IPS-18a (cell line): ENCODE measurements at regions not wholly inside any gene's neighbourhood (a gene's known extent, or its start where the extent isn't known, plus 50 kb on each side); places are given as distances from the start of the nearest gene placed in this dataset.

Source experiments
- H3K27ac ChIP-seq: one replicate; pipeline ENCODE4 v1.5.1; 2013; ENCODE audit warnings: low read length
- H3K27me3 ChIP-seq: one replicate; pipeline ENCODE4 v1.6.1; 2013; ENCODE audit warnings: mild to moderate bottlenecking, low read length; ENCODE audit not compliant: control insufficient read depth, insufficient read depth
- H3K36me3 ChIP-seq: one replicate; pipeline ENCODE4 v1.6.1; 2013; ENCODE audit warnings: low read depth, low read length; ENCODE audit not compliant: control insufficient read depth
- H3K4me1 ChIP-seq: one replicate; pipeline ENCODE4 v1.6.1; 2013; ENCODE audit warnings: low read depth, low read length; ENCODE audit not compliant: control insufficient read depth
- H3K4me3 ChIP-seq: one replicate; pipeline ENCODE4 v1.5.1; 2013; ENCODE audit warnings: low read length
- H3K9ac ChIP-seq: one replicate; pipeline ENCODE4 v1.6.1; 2013; ENCODE audit warnings: mild to moderate bottlenecking, low read length, moderate library complexity
- H3K9me3 ChIP-seq: one replicate; pipeline ENCODE4 v1.6.1; 2013; ENCODE audit warnings: low read depth, low read length; ENCODE audit not compliant: control insufficient read depth

DNA sequence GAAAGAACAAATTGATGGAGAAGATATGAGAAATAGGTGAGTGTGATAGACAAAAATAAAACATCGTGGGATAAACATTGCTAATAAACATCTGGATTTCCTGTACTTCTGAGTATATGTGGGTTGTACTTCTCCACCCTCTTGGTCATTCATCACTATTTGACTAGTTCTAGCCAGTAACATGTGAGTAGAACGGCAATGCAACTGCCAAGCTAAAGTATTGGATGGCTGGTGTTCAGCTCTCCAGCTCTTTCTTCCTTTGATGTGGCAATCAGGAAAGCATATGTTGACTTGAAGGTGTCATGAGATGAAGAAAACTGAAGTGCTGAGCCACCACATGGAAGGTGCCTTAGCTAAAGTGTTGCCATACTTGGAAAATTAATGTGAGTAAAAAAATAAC lies 144.9 kb downstream of the SCG2 start:
- no peak overlapping the region for H3K27ac ChIP-seq
- no peaks in the 10 kb centered on the region for H3K9me3 ChIP-seq
- H3K4me1 ChIP-seq, result no peaks in the 10 kb centered on the region
- H3K9ac ChIP-seq, result no peak overlapping the region
- no peak overlapping the region for H3K4me3 ChIP-seq
- no peaks in the 10 kb centered on the region for H3K27me3 ChIP-seq
- no peaks in the 10 kb centered on the region for H3K36me3 ChIP-seq

DNA sequence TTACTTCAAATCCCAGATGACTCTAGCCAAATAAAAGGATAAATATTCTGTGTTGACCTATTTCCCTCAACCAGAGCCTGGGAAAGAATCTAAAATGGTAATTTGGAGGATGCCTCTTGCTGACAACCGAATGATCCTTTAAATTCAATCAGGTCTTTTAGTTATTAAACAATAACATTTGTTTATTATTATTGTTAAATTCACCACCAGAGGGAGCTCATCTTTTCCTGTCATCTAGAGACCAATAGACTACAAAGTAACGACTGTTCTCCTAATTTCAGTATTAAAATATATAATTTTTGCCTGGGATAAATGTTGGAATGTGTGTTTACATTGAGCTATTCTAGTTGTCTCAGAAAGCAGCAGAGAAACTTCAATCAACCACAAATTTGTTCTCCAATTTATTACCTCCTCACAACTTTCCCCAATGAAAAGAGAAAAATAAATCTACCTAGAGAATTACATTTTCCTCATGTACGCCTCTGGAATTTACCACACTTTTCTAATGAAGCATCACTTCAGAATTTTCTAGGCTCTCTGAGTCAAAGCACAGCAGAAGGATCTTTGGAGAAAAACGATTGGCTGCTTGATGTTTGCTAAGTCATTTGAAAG lies 142.7 kb downstream of the SCG2 start:
- Histone ChIP-seq H3K4me1 (no peaks in the 10 kb centered on the region), H3K36me3 (no peaks in the 10 kb centered on the region), H3K4me3 (no peak overlapping the region), H3K27ac (no peak overlapping the region), H3K9ac (no peak overlapping the region), H3K27me3 (no peaks in the 10 kb centered on the region), H3K9me3 (no peaks in the 10 kb centered on the region)

DNA sequence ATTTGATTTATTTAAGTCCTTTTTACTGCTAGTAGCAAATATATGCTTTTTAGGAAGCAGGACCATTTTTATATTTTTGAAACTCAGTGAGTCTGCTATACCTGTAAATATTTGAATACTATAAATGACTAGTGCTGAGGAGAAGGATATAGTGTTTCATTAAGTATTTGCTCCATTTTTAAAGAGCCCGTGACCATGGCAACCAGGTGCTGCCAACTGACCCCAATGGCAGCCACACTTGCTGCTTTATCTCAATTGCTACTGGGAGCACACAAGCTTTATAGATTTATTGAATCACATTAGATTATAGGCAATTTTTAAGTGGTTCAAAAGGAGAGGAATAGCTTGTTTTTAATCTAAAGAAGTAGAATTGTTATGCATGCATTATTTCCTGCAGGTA lies 142.0 kb downstream of the SCG2 start:
- H3K27ac ChIP-seq, result no peak overlapping the region
- H3K4me3 ChIP-seq, result no peak overlapping the region
- H3K27me3 ChIP-seq, result no peaks in the 10 kb centered on the region
- H3K4me1 ChIP-seq, result no peaks in the 10 kb centered on the region
- no peaks in the 10 kb centered on the region for H3K36me3 ChIP-seq
- H3K9ac ChIP-seq, result no peak overlapping the region
- no peaks in the 10 kb centered on the region for H3K9me3 ChIP-seq

GRCh38 chr2:223460774-223461211 lies 141.4 kb downstream of the SCG2 start:
- Histone ChIP-seq H3K27ac (no peak overlapping the region), H3K27me3 (no peaks in the 10 kb centered on the region), H3K9me3 (no peaks in the 10 kb centered on the region)

DNA sequence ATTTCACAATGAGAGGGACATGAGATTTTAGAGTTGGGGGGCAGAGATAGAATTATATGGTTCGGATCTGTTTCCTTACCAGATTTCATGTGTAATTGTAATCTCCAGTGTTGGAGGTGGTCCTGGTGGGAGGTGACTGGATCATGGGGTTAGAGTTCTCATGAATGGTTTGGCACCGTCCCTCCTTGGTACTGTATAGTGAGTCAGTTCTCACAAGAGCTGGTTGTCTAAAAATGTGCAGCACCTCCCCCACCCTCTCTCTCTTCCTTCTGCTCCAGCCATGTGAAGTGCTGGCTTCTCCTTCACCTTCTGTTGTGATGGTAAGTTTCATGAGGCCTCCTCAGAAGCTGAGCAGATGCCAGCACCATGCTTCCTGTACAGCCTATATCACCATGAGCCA lies 138.1 kb downstream of the SCG2 start:
- H3K4me1 ChIP-seq, result no peaks in the 10 kb centered on the region
- no peak overlapping the region for H3K4me3 ChIP-seq
- H3K9ac ChIP-seq, result no peak overlapping the region
- H3K27me3 ChIP-seq, result no peaks in the 10 kb centered on the region
- H3K36me3 ChIP-seq, result no peaks in the 10 kb centered on the region
- no peaks in the 10 kb centered on the region for H3K9me3 ChIP-seq
- no peak overlapping the region for H3K27ac ChIP-seq

More at GRCh38 chr2:223460774-223461211, 141.4 kb downstream of the SCG2 start:
- no peak overlapping the region for H3K9ac ChIP-seq
- no peaks in the 10 kb centered on the region for H3K4me1 ChIP-seq
- no peaks in the 10 kb centered on the region for H3K36me3 ChIP-seq
- no peak overlapping the region for H3K4me3 ChIP-seq

- Histone ChIP-seq H3K4me3 (no peak overlapping the region), H3K36me3 (no peaks in the 10 kb centered on the region), H3K9me3 (no peaks in the 10 kb centered on the region), H3K9ac (no peak overlapping the region), H3K27ac (no peak overlapping the region), H3K27me3 (no peaks in the 10 kb centered on the region), H3K4me1 (no peaks in the 10 kb centered on the region)
Observed at GRCh38 chr2:223465793-223466192, 136.4 kb downstream of the SCG2 start.

DNA sequence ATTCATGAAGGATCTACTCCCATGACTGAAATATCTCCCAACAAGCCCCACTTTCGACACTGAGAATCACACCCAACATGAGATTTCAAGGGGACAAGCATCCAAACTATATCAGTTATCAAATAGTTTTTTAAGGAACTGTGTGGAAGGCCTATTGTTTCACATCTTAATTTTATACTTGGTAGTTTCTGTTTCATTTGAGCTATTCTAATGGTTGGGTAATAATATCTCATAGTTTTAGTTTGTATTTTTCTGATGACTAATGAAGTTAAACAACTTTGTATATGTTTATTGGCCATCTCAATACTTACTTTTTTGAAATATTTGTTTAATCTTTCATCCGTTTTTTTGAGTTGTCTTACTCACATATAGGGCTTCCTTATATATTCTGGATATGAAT lies 135.0 kb downstream of the SCG2 start:
- H3K9me3 ChIP-seq, result no peaks in the 10 kb centered on the region
- H3K9ac ChIP-seq, result no peak overlapping the region
- no peak overlapping the region for H3K27ac ChIP-seq
- no peaks in the 10 kb centered on the region for H3K4me1 ChIP-seq
- H3K4me3 ChIP-seq, result no peak overlapping the region
- no peaks in the 10 kb centered on the region for H3K27me3 ChIP-seq
- no peaks in the 10 kb centered on the region for H3K36me3 ChIP-seq

DNA sequence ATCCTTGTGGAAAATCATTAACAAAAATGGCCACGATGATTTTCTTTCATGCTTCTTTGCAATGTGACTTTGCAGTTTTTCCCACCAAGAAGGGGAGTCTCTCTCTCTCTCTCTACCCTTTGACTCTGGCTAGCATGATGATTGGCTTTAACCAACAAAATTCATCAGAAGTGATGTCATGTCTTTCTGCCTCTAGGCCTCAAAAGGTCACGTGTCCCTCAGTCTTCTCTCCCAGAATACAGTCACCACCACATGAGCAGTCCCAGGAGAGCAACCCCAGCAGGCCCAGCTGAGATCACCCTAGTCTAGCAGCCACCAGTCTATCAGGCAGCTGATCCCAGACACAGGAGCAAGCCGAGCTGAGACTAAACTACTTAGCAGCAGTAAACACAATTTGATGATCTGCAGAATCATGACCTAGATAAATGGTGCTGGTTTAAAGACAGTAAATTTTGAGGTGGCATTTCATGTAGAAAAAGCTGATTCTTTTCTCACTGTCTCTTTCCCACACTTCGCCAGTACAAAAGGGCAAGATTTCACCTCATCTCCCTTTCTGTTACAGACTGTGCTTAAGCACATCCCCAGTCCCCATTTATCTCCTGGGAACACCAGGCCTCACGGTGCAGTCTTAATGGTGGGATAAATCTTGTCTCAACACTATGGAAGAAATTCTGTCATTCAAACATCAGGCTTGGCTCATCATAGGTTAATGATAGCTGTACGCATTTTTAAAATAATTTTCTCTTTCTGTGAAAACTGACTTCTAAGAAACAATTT lies 132.7 kb downstream of the SCG2 start:
- H3K27me3 ChIP-seq, result no peaks in the 10 kb centered on the region
- no peaks in the 10 kb centered on the region for H3K9me3 ChIP-seq
- H3K4me1 ChIP-seq, result no peaks in the 10 kb centered on the region
- H3K36me3 ChIP-seq, result no peaks in the 10 kb centered on the region
- H3K9ac ChIP-seq, result no peak overlapping the region
- no peak overlapping the region for H3K27ac ChIP-seq
- H3K4me3 ChIP-seq, result no peak overlapping the region

- no peaks in the 10 kb centered on the region for H3K27me3 ChIP-seq
- no peak overlapping the region for H3K4me3 ChIP-seq
- H3K9ac ChIP-seq, result no peak overlapping the region
- H3K27ac ChIP-seq, result no peak overlapping the region
- H3K4me1 ChIP-seq, result no peaks in the 10 kb centered on the region
- H3K9me3 ChIP-seq, result no peaks in the 10 kb centered on the region
- H3K36me3 ChIP-seq, result no peaks in the 10 kb centered on the region
Observed at GRCh38 chr2:223470602-223471001, 131.6 kb downstream of the SCG2 start.

DNA sequence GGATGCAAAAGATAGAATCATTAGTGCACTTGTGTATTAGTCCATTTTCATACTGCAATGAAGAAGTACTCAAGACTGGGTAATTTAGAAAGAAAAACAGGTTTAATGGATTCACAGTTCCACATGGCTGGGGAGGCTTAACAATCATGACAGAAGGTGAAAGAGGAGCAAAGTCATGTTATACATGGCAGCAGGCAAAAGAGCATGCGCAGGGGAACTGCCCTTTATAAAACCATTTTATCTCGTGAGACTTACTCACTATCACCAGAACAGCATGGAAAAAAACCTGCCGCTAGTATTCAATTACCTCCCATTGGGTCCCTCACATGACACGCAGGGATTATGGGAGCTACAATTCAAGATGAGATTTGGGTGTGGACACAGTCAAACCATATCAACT lies 129.4 kb downstream of the SCG2 start:
- Histone ChIP-seq H3K4me1 (no peaks in the 10 kb centered on the region), H3K9ac (no peak overlapping the region), H3K27ac (no peak overlapping the region), H3K27me3 (no peaks in the 10 kb centered on the region), H3K36me3 (no peaks in the 10 kb centered on the region), H3K9me3 (no peaks in the 10 kb centered on the region), H3K4me3 (no peak overlapping the region)

- H3K27me3 ChIP-seq, result no peaks in the 10 kb centered on the region
- H3K4me3 ChIP-seq, result no peak overlapping the region
- no peak overlapping the region for H3K27ac ChIP-seq
- no peaks in the 10 kb centered on the region for H3K9me3 ChIP-seq
- H3K4me1 ChIP-seq, result no peaks in the 10 kb centered on the region
- H3K36me3 ChIP-seq, result no peaks in the 10 kb centered on the region
- H3K9ac ChIP-seq, result no peak overlapping the region
Observed at GRCh38 chr2:223474893-223475292, 127.3 kb downstream of the SCG2 start.

DNA sequence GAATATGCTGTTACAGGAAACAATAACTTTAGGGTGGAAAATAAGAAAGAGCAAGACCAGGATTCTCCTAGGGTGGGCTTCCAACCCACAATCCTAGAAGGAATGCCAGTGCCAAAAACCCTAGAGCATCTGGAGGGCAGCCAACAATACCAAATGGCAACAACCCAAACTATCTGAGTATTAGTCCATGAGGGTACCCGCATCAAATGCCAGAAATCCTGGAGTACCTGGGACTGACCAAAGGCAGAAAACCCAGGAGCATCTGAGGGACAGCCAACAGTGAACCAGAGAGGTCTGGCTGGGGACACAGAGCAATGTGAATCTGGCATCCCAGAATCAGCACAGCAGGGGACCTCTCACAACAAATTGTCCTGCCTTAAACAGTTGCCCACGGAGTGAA lies 126.3 kb downstream of the SCG2 start:
- no peaks in the 10 kb centered on the region for H3K27me3 ChIP-seq
- no peaks in the 10 kb centered on the region for H3K9me3 ChIP-seq
- no peak overlapping the region for H3K9ac ChIP-seq
- H3K4me1 ChIP-seq, result no peaks in the 10 kb centered on the region
- no peak overlapping the region for H3K4me3 ChIP-seq
- H3K27ac ChIP-seq, result no peak overlapping the region
- H3K36me3 ChIP-seq, result no peaks in the 10 kb centered on the region
